Type B pancreatic cell (in vitro differentiated cells): ENCODE measurements at regions not wholly inside any gene's neighbourhood (a gene's known extent, or its start where the extent isn't known, plus 50 kb on each side); places are given as distances from the start of the nearest gene placed in this dataset.

Experiments
- DNase-seq: peaks from one replicate; pipeline ENCODE4 v3.0.0; 2021; ENCODE audit warnings: mixed read lengths; ENCODE audit not compliant: unreplicated experiment; ENCODE audit errors: extremely low spot score
- H3K27ac Mint-ChIP-seq: 2 replicates; pipeline ENCODE4 v1.8.0; 2021; ENCODE audit warnings: mild to moderate bottlenecking, mixed read lengths
- H3K27me3 Mint-ChIP-seq: 2 replicates; pipeline ENCODE4 v1.8.0; 2021; ENCODE audit warnings: mixed read lengths
- H3K36me3 Mint-ChIP-seq: 2 replicates; pipeline ENCODE4 v1.8.0; 2021; ENCODE audit warnings: mixed read lengths
- H3K4me1 Mint-ChIP-seq: one replicate; pipeline ENCODE4 v1.8.0; 2021; ENCODE audit warnings: mixed read lengths; ENCODE audit not compliant: unreplicated experiment
- H3K4me3 Mint-ChIP-seq: 2 replicates; pipeline ENCODE4 v1.8.0; 2021; ENCODE audit warnings: mild to moderate bottlenecking, mixed read lengths
- H3K9me3 Mint-ChIP-seq: 2 replicates; pipeline ENCODE4 v1.8.0; 2021; ENCODE audit warnings: mixed read lengths
- CTCF ChIP-seq: fragments of 200-600 bp; sonication (generic); conservative IDR thresholded peaks from 2 replicates; pipeline ENCODE4 v1.5.0; 2021; ENCODE audit warnings: antibody characterized with exemption, mild to moderate bottlenecking

GRCh38 chr18:11256251-11256650, 106.9 kb upstream of the PIEZO2 start:
- H3K27ac Mint-ChIP-seq, result no peak overlapping the region

GRCh38 chr18:11251891-11252270, 102.5 kb upstream of the PIEZO2 start:
- Mint-ChIP-seq H3K4me3 (no peak overlapping the region), H3K27me3 (no peaks in the 10 kb centered on the region), H3K36me3 (no peaks in the 10 kb centered on the region), H3K27ac (no peak overlapping the region), H3K4me1 (peaks cover 7% of the 10 kb centered on the region), H3K9me3 (no peaks in the 10 kb centered on the region)
- DNase-seq, result no peak
- no peak for TF ChIP-seq CTCF

More at GRCh38 chr18:11256251-11256650, 106.9 kb upstream of the PIEZO2 start:
- H3K9me3 Mint-ChIP-seq, result no peaks in the 10 kb centered on the region
- no peaks in the 10 kb centered on the region for H3K36me3 Mint-ChIP-seq
- DNase-seq, result no peak
- no peak for TF ChIP-seq CTCF
- peaks cover 3% of the 10 kb centered on the region for H3K27me3 Mint-ChIP-seq
- H3K4me3 Mint-ChIP-seq, result no peak overlapping the region
- peaks cover 30% of the 10 kb centered on the region for H3K4me1 Mint-ChIP-seq

- DNase-seq, result no peak
- Mint-ChIP-seq H3K4me3 (no peak overlapping the region), H3K36me3 (no peaks in the 10 kb centered on the region)
These were observed 102.0 kb upstream of the PIEZO2 start for GRCh38 chr18:11251229-11251890.

GRCh38 chr18:11249391-11249790, 100.0 kb upstream of the PIEZO2 start:
- Mint-ChIP-seq H3K36me3 (no peaks in the 10 kb centered on the region), H3K9me3 (no peaks in the 10 kb centered on the region), H3K27ac (no peak overlapping the region), H3K4me3 (no peak overlapping the region), H3K27me3 (no peaks in the 10 kb centered on the region), H3K4me1 (peaks cover 7% of the 10 kb centered on the region)
- DNase-seq, result no peak
- TF ChIP-seq CTCF, result no peak

More at GRCh38 chr18:11251229-11251890, 102.0 kb upstream of the PIEZO2 start:
- Mint-ChIP-seq H3K27me3 (no peaks in the 10 kb centered on the region), H3K27ac (no peak overlapping the region), H3K4me1 (peaks cover 7% of the 10 kb centered on the region), H3K9me3 (no peaks in the 10 kb centered on the region)
- no peak for TF ChIP-seq CTCF

GRCh38 chr18:11247381-11247970, 98.1 kb upstream of the PIEZO2 start:
- Mint-ChIP-seq H3K4me1 (peaks cover 7% of the 10 kb centered on the region), H3K9me3 (peaks cover 3% of the 10 kb centered on the region), H3K36me3 (no peaks in the 10 kb centered on the region), H3K4me3 (no peak overlapping the region), H3K27ac (no peak overlapping the region), H3K27me3 (no peaks in the 10 kb centered on the region)
- TF ChIP-seq CTCF, result no peak
- DNase-seq, result no peak
